Testis (tissue), 2 donors: ENCODE measurements at regions not wholly inside any gene's neighbourhood (a gene's known extent, or its start where the extent isn't known, plus 50 kb on each side); places are given as distances from the start of the nearest gene placed in this dataset.

ENCODE experiments used
- DNase-seq: peaks from one replicate; pipeline ENCODE4 v3.0.0-alpha.2; 2019
- H3K27ac ChIP-seq, 2 donors: fragments of 200-600 bp; sonication (generic); one replicate each; pipeline ENCODE4 v1.5.1; 2019
- H3K27me3 ChIP-seq: fragments of 200-600 bp; sonication (generic); one replicate; pipeline ENCODE4 v1.5.1; 2019
- H3K36me3 ChIP-seq: fragments of 200-600 bp; sonication (generic); one replicate; pipeline ENCODE4 v1.5.1; 2017; ENCODE audit warnings: low read depth; ENCODE audit errors: missing control alignments
- H3K4me1 ChIP-seq: fragments of 200-600 bp; sonication (generic); one replicate; pipeline ENCODE4 v1.5.1; 2019
- H3K4me3 ChIP-seq, 2 donors: fragments of 200-600 bp; sonication (generic); one replicate each; pipeline ENCODE4 v1.5.1; 2017 to 2019
- H3K9me3 ChIP-seq: fragments of 200-600 bp; sonication (generic); one replicate; pipeline ENCODE4 v1.5.1; 2017
- CTCF ChIP-seq, 3 experiments: fragments of 450-650 bp in 2 of 3; fragments of 200-600 bp in 1 of 3; sonication (generic) in 1 of 3; IDR thresholded peaks; one replicate each; pipeline ENCODE4 v1.5.1; 2016 to 2019; ENCODE audit warnings: antibody characterized with exemption in 3 of 3, mild to moderate bottlenecking in 2 of 3, moderate library complexity in 1 of 3
- POLR2A ChIP-seq: fragments of 450-650 bp; IDR thresholded peaks from one replicate; pipeline ENCODE4 v1.6.1; 2017; ENCODE audit warnings: antibody characterized with exemption, mild to moderate bottlenecking, moderate library complexity
- WGBS, 2 donors: methylation state at CpG; one replicate each; pipeline ENCODE4 v1.1.5; 2018; 5-methylcytosine and 5-hydroxymethylcytosine counted together
- intact Hi-C: fragments of 100-400 bp; cut with DNase I; formaldehyde crosslinking; loops from one replicate; pipeline ENCODE4 v1.15.1; 2023; ENCODE audit warnings: low total_unique reads

- WGBS, 2 donors: 22 to 38% methylated on average over 1 of the region's 1 CpG
These were observed 577.8 kb downstream of the BRINP3 start for GRCh38 chr1:189899686-189900425.

GRCh38 chr1:189904509-189904908, 573.2 kb downstream of the BRINP3 start:
- intact Hi-C loops: no loop called here
- H3K4me1 ChIP-seq: no peaks in the 10 kb centered on the region
- no peak overlapping the region for H3K4me3 ChIP-seq
- 89 to 90% methylated on average over 2 of the region's 2 CpGs for WGBS, 2 donors
- H3K36me3 ChIP-seq: no peaks in the 10 kb centered on the region
- TF ChIP-seq POLR2A (no peak), CTCF (IDR thresholded peaks at IDR 0.05) (no peak)
- no peaks in the 10 kb centered on the region for H3K27me3 ChIP-seq
- no peaks in the 10 kb centered on the region for H3K9me3 ChIP-seq
- no peak overlapping the region for H3K27ac ChIP-seq
- no peak for DNase-seq

More at GRCh38 chr1:189899686-189900425, 577.8 kb downstream of the BRINP3 start:
- H3K27me3 ChIP-seq: no peaks in the 10 kb centered on the region
- no peak for TF ChIP-seq POLR2A
- no peak for TF ChIP-seq CTCF (IDR thresholded peaks at IDR 0.05)
- no peak overlapping the region for H3K27ac ChIP-seq
- H3K4me1 ChIP-seq: no peaks in the 10 kb centered on the region
- H3K4me3 ChIP-seq: no peak overlapping the region
- H3K9me3 ChIP-seq: no peaks in the 10 kb centered on the region
- no peaks in the 10 kb centered on the region for H3K36me3 ChIP-seq
- no peak for DNase-seq
- intact Hi-C loops: no loop called here

- intact Hi-C loops: no loop called here
- no peaks in the 10 kb centered on the region for H3K27me3 ChIP-seq
- H3K4me3 ChIP-seq: no peak overlapping the region
- H3K9me3 ChIP-seq: no peaks in the 10 kb centered on the region
- TF ChIP-seq POLR2A (no peak), CTCF (IDR thresholded peaks at IDR 0.05) (no peak)
- H3K36me3 ChIP-seq: no peaks in the 10 kb centered on the region
- no peak for DNase-seq
- no peak overlapping the region for H3K27ac ChIP-seq
- H3K4me1 ChIP-seq: no peaks in the 10 kb centered on the region
These were observed 569.6 kb downstream of the BRINP3 start for GRCh38 chr1:189908113-189908512.

- WGBS, 2 donors: 71 to 92% methylated on average over 2 of the region's 2 CpGs
- TF ChIP-seq POLR2A (no peak), CTCF (IDR thresholded peaks at IDR 0.05) (no peak)
- intact Hi-C loops: no loop called here
- H3K27ac ChIP-seq: no peak overlapping the region
- no peak overlapping the region for H3K4me3 ChIP-seq
- DNase-seq: no peak
- H3K9me3 ChIP-seq: no peaks in the 10 kb centered on the region
- H3K36me3 ChIP-seq: no peaks in the 10 kb centered on the region
- H3K4me1 ChIP-seq: no peaks in the 10 kb centered on the region
- no peaks in the 10 kb centered on the region for H3K27me3 ChIP-seq
These were observed 556.1 kb downstream of the BRINP3 start for GRCh38 chr1:189921613-189922012.

GRCh38 chr1:189927641-189928040, 550.0 kb downstream of the BRINP3 start:
- no peak for DNase-seq

More at GRCh38 chr1:189927641-189928040, 550.0 kb downstream of the BRINP3 start:
- Histone ChIP-seq H3K4me3 (no peak overlapping the region), H3K27ac (no peak overlapping the region), H3K27me3 (no peaks in the 10 kb centered on the region), H3K9me3 (no peaks in the 10 kb centered on the region), H3K36me3 (no peaks in the 10 kb centered on the region), H3K4me1 (no peaks in the 10 kb centered on the region)
- intact Hi-C loops: no loop called here
- 67 to 68% methylated on average over 2 of the region's 2 CpGs for WGBS, 2 donors
- TF ChIP-seq POLR2A: no peak
- no peak for TF ChIP-seq CTCF (IDR thresholded peaks at IDR 0.05)
